Kidney (tissue), 13 donors: ENCODE measurements at regions not wholly inside any gene's neighbourhood (a gene's known extent, or its start where the extent isn't known, plus 50 kb on each side); places are given as distances from the start of the nearest gene placed in this dataset.

Experiments used
- DNase-seq, 5 donors: peaks; one replicate each; pipeline ENCODE4 v3.0.0-alpha.2; 2013 to 2020
- FAIRE-seq: peaks from 2 replicates; lab custom pipeline; 2012; peaks lifted over from hg19 to GRCh38; lab: Jason Lieb, UNC
- H3K27ac ChIP-seq, 2 donors: one replicate each; pipeline ENCODE4 v1.7.0; 2013; ENCODE audit warnings: low read depth in 2 of 2, low read length in 2 of 2, inconsistent platforms in 1 of 2
- H3K27me3 ChIP-seq: one replicate; pipeline ENCODE4 v1.7.1; 2013; ENCODE audit warnings: low read length, inconsistent platforms; ENCODE audit not compliant: control insufficient read depth, insufficient read depth
- H3K36me3 ChIP-seq, 3 donors: one replicate each; pipeline versions ENCODE4 v1.7.0 to v1.7.1; 2013; ENCODE audit warnings: low read length in 3 of 3, control low read depth in 1 of 3, inconsistent platforms in 1 of 3; ENCODE audit not compliant: insufficient read depth in 3 of 3, control insufficient read depth in 2 of 3
- H3K4me1 ChIP-seq, 3 donors: one replicate each; pipeline versions ENCODE4 v1.7.0 to v1.7.1; 2013; ENCODE audit warnings: low read length in 3 of 3, inconsistent platforms in 1 of 3, low read depth in 1 of 3; ENCODE audit not compliant: control insufficient read depth in 2 of 3, insufficient read depth in 2 of 3
- H3K4me3 ChIP-seq, 3 donors: one replicate each; pipeline versions ENCODE4 v1.7.0 to v1.8.1; 2013; ENCODE audit warnings: low read length in 3 of 3, control low read depth in 1 of 3, inconsistent platforms in 1 of 3
- H3K9ac ChIP-seq, 3 donors: one replicate each; pipeline versions ENCODE4 v1.7.0 to v1.7.1; 2013; ENCODE audit warnings: low read length in 3 of 3, control low read depth in 1 of 3, inconsistent platforms in 1 of 3
- H3K9me3 ChIP-seq, 3 donors: one replicate each; pipeline versions ENCODE4 v1.7.0 to v1.7.1; 2013; ENCODE audit warnings: low read length in 3 of 3, control low read depth in 1 of 3, inconsistent platforms in 1 of 3; ENCODE audit not compliant: control insufficient read depth in 2 of 3, insufficient read depth in 1 of 3
- CTCF ChIP-seq: IDR thresholded peaks from 3 replicates; pipeline ENCODE4 v1.5.1; 2012; ENCODE audit warnings: mild to moderate bottlenecking, moderate library complexity, borderline replicate concordance; ENCODE audit not compliant: insufficient read depth; ENCODE audit errors: extremely low read depth
- intact Hi-C: fragments of 100-400 bp; cut with DNase I; formaldehyde crosslinking; loops from one replicate; pipeline ENCODE4 v1.11.1; 2022
- donor health status: control.
- donor health status: control.
- donor health status: control.
- donor health status: control.
- donor health status: control.
- donor health status: DM: yes; HTN: yes; CAD: no.
- donor health status: Normal renal cell carcinoma (clear cell type).

- no peak overlapping the region for H3K9ac ChIP-seq
- intact Hi-C loops, result no loop called here
- H3K4me1 ChIP-seq, result no peaks in the 10 kb centered on the region
- H3K4me3 ChIP-seq, result no peak overlapping the region
- no peaks in the 10 kb centered on the region for H3K36me3 ChIP-seq
- DNase-seq, result peak in 4 of 5 donors; percentile 71 to 84 (median 77)
- FAIRE-seq, result no peak
- H3K27me3 ChIP-seq, result no peaks in the 10 kb centered on the region
- TF ChIP-seq CTCF, result no peak
- H3K27ac ChIP-seq, result no peak overlapping the region
- no peaks in the 10 kb centered on the region for H3K9me3 ChIP-seq
Observed at GRCh38 chr4:8779490-8779932, 92.1 kb downstream of the HMX1 start.

GRCh38 chr4:8778760-8779159 is 92.9 kb downstream of the HMX1 start:
- DNase-seq (no peak), FAIRE-seq (no peak)
- Histone ChIP-seq H3K4me3 (no peak overlapping the region), H3K27me3 (no peaks in the 10 kb centered on the region), H3K9me3 (no peaks in the 10 kb centered on the region), H3K9ac (no peak overlapping the region), H3K36me3 (no peaks in the 10 kb centered on the region), H3K4me1 (no peaks in the 10 kb centered on the region), H3K27ac (no peak overlapping the region)
- intact Hi-C loops, result no loop called here
- TF ChIP-seq CTCF, result no peak

- Histone ChIP-seq H3K27me3 (no peaks in the 10 kb centered on the region), H3K36me3 (no peaks in the 10 kb centered on the region), H3K9ac (no peak overlapping the region), H3K4me1 (no peaks in the 10 kb centered on the region), H3K9me3 (no peaks in the 10 kb centered on the region), H3K4me3 (no peak overlapping the region), H3K27ac (no peak overlapping the region)
- DNase-seq (peak in 1 of 5 donors; percentile 35), FAIRE-seq (no peak)
- intact Hi-C loops, result no loop called here
- TF ChIP-seq CTCF, result no peak
Observed at GRCh38 chr4:8778291-8778690, 93.3 kb downstream of the HMX1 start.
